OCI-LY3 (cell line): ENCODE measurements at regions not wholly inside any gene's neighbourhood (a gene's known extent, or its start where the extent isn't known, plus 50 kb on each side); places are given as distances from the start of the nearest gene placed in this dataset.

Source experiments
- H2AFZ ChIP-seq: fragments of 200-600, 300-600 bp; shearing (Covaris generic); 2 replicates; pipeline ENCODE4 v1.6.0; 2014; ENCODE audit warnings: antibody characterized with exemption, low read depth, low read length
- H3K27ac ChIP-seq: fragments of 200-600, 300-600 bp; sonication (generic); 2 replicates; pipeline ENCODE4 v1.5.1; 2014; ENCODE audit warnings: mild to moderate bottlenecking, low read length, moderate library complexity, mixed read lengths
- H3K27me3 ChIP-seq: fragments of 200-600, 300-600 bp; sonication (generic); 2 replicates; pipeline ENCODE4 v1.6.1; 2014; ENCODE audit warnings: low read depth, low read length, mixed read lengths
- H3K36me3 ChIP-seq: fragments of 200-600, 300-600 bp; sonication (generic); replicated peaks from 2 replicates; pipeline ENCODE3; 2014; ENCODE audit warnings: low read depth, low read length, mixed read lengths
- H3K4me1 ChIP-seq: fragments of 300-600, 200-600 bp; sonication (generic); 2 replicates; pipeline ENCODE4 v1.6.1; 2014; ENCODE audit warnings: low read length, mixed read lengths
- H3K4me2 ChIP-seq: fragments of 200-600, 300-600 bp; sonication (generic); 2 replicates; pipeline ENCODE4 v1.6.1; 2014; ENCODE audit warnings: low read length, mixed read lengths
- H3K4me3 ChIP-seq: fragments of 300-600, 200-600 bp; sonication (generic); 2 replicates; pipeline ENCODE4 v1.5.1; 2014; ENCODE audit warnings: antibody characterized with exemption, mild to moderate bottlenecking, low read length, moderate library complexity
- H3K79me2 ChIP-seq: fragments of 300-600, 200-600 bp; shearing (Covaris generic); 2 replicates; pipeline ENCODE4 v1.6.1; 2014; ENCODE audit warnings: mild to moderate bottlenecking, low read length, mixed read lengths
- H3K9ac ChIP-seq: fragments of 300-600, 200-600 bp; shearing (Covaris generic); 2 replicates; pipeline ENCODE4 v1.6.0; 2014; ENCODE audit warnings: mild to moderate bottlenecking, low read length, moderate library complexity
- H3K9me3 ChIP-seq: fragments of 200-600, 300-600 bp; shearing (Covaris generic); 2 replicates; pipeline ENCODE4 v1.6.1; 2014; ENCODE audit warnings: low read length, mixed read lengths; ENCODE audit not compliant: insufficient read depth
- H4K20me1 ChIP-seq: fragments of 200-600, 300-600 bp; sonication (generic); 2 replicates; pipeline ENCODE4 v1.6.1; 2016; ENCODE audit warnings: low read length, mixed read lengths; ENCODE audit not compliant: insufficient read depth
- EZH2phosphoT487 ChIP-seq: fragments of 200-600 bp; shearing (Covaris generic); IDR thresholded peaks from 2 replicates; pipeline ENCODE4 v1.6.1; 2018; ENCODE audit warnings: antibody characterized with exemption, mixed run types, low read depth
- TF ChIP-seq, protein P1 (sequence below): fragments of 200-600, 300-600 bp; sonication (generic); IDR thresholded peaks from 2 replicates; pipeline ENCODE4 v1.5.1; 2014; ENCODE audit warnings: antibody characterized with exemption, low read length, low read depth

GRCh38 chr1:25086518-25087079 is 145.7 kb downstream of the SYF2 start:
- TF ChIP-seq, protein P1, sequence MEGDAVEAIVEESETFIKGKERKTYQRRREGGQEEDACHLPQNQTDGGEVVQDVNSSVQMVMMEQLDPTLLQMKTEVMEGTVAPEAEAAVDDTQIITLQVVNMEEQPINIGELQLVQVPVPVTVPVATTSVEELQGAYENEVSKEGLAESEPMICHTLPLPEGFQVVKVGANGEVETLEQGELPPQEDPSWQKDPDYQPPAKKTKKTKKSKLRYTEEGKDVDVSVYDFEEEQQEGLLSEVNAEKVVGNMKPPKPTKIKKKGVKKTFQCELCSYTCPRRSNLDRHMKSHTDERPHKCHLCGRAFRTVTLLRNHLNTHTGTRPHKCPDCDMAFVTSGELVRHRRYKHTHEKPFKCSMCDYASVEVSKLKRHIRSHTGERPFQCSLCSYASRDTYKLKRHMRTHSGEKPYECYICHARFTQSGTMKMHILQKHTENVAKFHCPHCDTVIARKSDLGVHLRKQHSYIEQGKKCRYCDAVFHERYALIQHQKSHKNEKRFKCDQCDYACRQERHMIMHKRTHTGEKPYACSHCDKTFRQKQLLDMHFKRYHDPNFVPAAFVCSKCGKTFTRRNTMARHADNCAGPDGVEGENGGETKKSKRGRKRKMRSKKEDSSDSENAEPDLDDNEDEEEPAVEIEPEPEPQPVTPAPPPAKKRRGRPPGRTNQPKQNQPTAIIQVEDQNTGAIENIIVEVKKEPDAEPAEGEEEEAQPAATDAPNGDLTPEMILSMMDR, result no peak
- no peak for TF ChIP-seq EZH2phosphoT487
- H3K9me3 ChIP-seq, result no peaks in the 10 kb centered on the region
- no peak overlapping the region for H3K9ac ChIP-seq
- H3K4me3 ChIP-seq, result no peak overlapping the region
- no peaks in the 10 kb centered on the region for H3K36me3 ChIP-seq
- no peaks in the 10 kb centered on the region for H4K20me1 ChIP-seq
- H3K4me1 ChIP-seq, result no peaks in the 10 kb centered on the region
- no peak overlapping the region for H2AFZ ChIP-seq
- H3K27ac ChIP-seq, result no peak overlapping the region
- H3K27me3 ChIP-seq, result no peaks in the 10 kb centered on the region
- no peak overlapping the region for H3K4me2 ChIP-seq
- H3K79me2 ChIP-seq, result no peaks in the 10 kb centered on the region

DNA sequence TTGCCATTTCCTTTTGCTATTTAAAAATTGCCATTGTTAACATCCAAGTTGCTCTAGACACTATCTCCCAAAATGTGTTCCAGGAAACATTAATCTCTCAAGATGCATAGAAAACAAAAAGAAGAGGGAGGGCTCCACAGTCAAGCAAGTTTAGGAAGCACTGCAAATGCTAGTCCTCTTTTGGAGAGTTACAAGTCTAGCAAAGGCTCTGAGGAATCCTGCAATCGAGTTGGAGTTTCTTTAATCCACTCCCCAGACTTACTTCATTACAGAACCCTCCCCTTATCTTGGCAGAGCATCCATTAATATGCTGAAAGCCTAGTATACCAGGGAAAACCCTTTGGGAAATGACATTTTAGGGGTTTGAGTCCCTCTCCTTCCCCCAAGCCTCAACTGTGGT is 147.9 kb downstream of the SYF2 start:
- Histone ChIP-seq H3K27ac (no peak overlapping the region), H3K27me3 (no peaks in the 10 kb centered on the region), H3K4me2 (no peak overlapping the region), H2AFZ (no peak overlapping the region), H3K9ac (no peak overlapping the region), H3K4me3 (no peak overlapping the region), H3K9me3 (no peaks in the 10 kb centered on the region), H4K20me1 (no peaks in the 10 kb centered on the region), H3K36me3 (no peaks in the 10 kb centered on the region), H3K79me2 (no peaks in the 10 kb centered on the region), H3K4me1 (peaks cover 10% of the 10 kb centered on the region; the same call in 1 of the 2 replicates)
- no peak for TF ChIP-seq EZH2phosphoT487
- TF ChIP-seq, protein P1, result no peak

- Histone ChIP-seq H3K36me3 (no peaks in the 10 kb centered on the region), H3K9ac (no peak overlapping the region), H3K9me3 (no peaks in the 10 kb centered on the region), H4K20me1 (no peaks in the 10 kb centered on the region), H3K27ac (no peak overlapping the region), H3K4me2 (no peak overlapping the region), H3K4me1 (peaks cover 10% of the 10 kb centered on the region; the same call in 1 of the 2 replicates), H3K79me2 (no peaks in the 10 kb centered on the region), H2AFZ (no peak overlapping the region), H3K4me3 (no peak overlapping the region), H3K27me3 (no peaks in the 10 kb centered on the region)
- TF ChIP-seq, protein P1, result no peak
- no peak for TF ChIP-seq EZH2phosphoT487
These were observed 148.6 kb downstream of the SYF2 start for GRCh38 chr1:25083481-25084345.

DNA sequence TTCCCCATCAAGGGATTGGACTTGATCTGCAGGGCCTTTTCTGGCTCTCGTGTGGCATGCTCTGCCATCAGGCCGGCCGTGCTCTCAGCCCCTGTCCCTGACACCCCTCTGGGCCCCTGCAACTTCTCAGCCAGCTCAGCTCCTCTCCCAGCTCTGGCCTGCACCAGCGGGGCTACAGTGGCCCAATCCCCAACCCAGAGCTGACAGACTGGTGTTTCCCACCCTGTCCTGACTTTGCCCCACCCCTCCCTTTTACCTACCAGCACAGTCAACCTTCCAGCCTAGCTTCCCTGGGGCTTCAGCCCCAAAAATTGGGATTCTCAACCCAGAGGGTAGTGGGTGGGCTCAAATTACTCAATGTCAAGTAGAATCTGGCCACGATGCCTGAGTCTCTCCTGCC is 149.3 kb downstream of the SYF2 start:
- Histone ChIP-seq H3K36me3 (no peaks in the 10 kb centered on the region), H4K20me1 (no peaks in the 10 kb centered on the region), H3K4me1 (peaks cover 10% of the 10 kb centered on the region; the same call in 1 of the 2 replicates), H3K79me2 (no peaks in the 10 kb centered on the region), H2AFZ (no peak overlapping the region), H3K9ac (no peak overlapping the region), H3K4me3 (no peak overlapping the region), H3K4me2 (no peak overlapping the region), H3K27me3 (no peaks in the 10 kb centered on the region), H3K9me3 (no peaks in the 10 kb centered on the region), H3K27ac (no peak overlapping the region)
- no peak for TF ChIP-seq EZH2phosphoT487
- TF ChIP-seq, protein P1, result no peak
